DOHH2 (cell line): ENCODE measurements at regions not wholly inside any gene's neighbourhood (a gene's known extent, or its start where the extent isn't known, plus 50 kb on each side); places are given as distances from the start of the nearest gene placed in this dataset.

ENCODE experiments used
- H3F3A ChIP-seq: fragments of 200-600 bp; sonication (generic), shearing (Covaris generic); 2 replicates; pipeline ENCODE4 v1.6.0; 2016; ENCODE audit warnings: antibody characterized with exemption, mild to moderate bottlenecking; ENCODE audit not compliant: control insufficient read depth, insufficient read depth
- H3K27ac ChIP-seq: fragments of 200-600 bp; sonication (generic); 2 replicates; pipeline ENCODE4 v1.5.1; 2014; ENCODE audit warnings: low read depth, mild to moderate bottlenecking, low read length, moderate library complexity
- H3K27me3 ChIP-seq: fragments of 200-600 bp; sonication (generic); 2 replicates; pipeline ENCODE4 v1.6.1; 2014; ENCODE audit warnings: mild to moderate bottlenecking, low read length, mixed read lengths; ENCODE audit not compliant: control insufficient read depth
- H3K36me3 ChIP-seq: fragments of 200-600 bp; sonication (generic); 2 replicates; pipeline ENCODE4 v1.6.1; 2014; ENCODE audit warnings: mild to moderate bottlenecking, low read length, moderate library complexity, mixed read lengths; ENCODE audit not compliant: control insufficient read depth
- H3K4me1 ChIP-seq: fragments of 200-600 bp; sonication (generic); 2 replicates; pipeline ENCODE4 v1.6.1; 2014; ENCODE audit warnings: mild to moderate bottlenecking, low read length, mixed read lengths; ENCODE audit not compliant: control insufficient read depth
- H3K4me2 ChIP-seq: fragments of 200-600 bp; sonication (generic); 2 replicates; pipeline ENCODE4 v1.6.0; 2014; ENCODE audit warnings: mild to moderate bottlenecking, low read length, moderate library complexity
- H3K4me3 ChIP-seq: fragments of 200-600 bp; sonication (generic); 2 replicates; pipeline ENCODE4 v1.5.1; 2014; ENCODE audit warnings: mild to moderate bottlenecking, low read length, mixed read lengths
- H3K79me2 ChIP-seq: fragments of 200-600 bp; sonication (generic); 2 replicates; pipeline ENCODE4 v1.6.1; 2014; ENCODE audit warnings: mild to moderate bottlenecking, low read length, mixed read lengths; ENCODE audit not compliant: control insufficient read depth
- H3K9me2 ChIP-seq: fragments of 200-600 bp; sonication (generic); replicated peaks from 2 replicates; pipeline ENCODE4 v1.6.1; 2014; ENCODE audit warnings: mild to moderate bottlenecking, low read length, mixed read lengths; ENCODE audit not compliant: control insufficient read depth
- H3K9me3 ChIP-seq: fragments of 200-600 bp; sonication (generic); 2 replicates; pipeline ENCODE4 v1.6.1; 2014; ENCODE audit warnings: antibody characterized with exemption, low read length, mixed read lengths; ENCODE audit not compliant: control insufficient read depth, insufficient read depth
- H4K20me1 ChIP-seq: fragments of 200-600 bp; sonication (generic); 2 replicates; pipeline ENCODE4 v1.6.0; 2014; ENCODE audit warnings: low read depth, mild to moderate bottlenecking, antibody characterized with exemption, low read length, moderate library complexity; ENCODE audit not compliant: control insufficient read depth, insufficient read depth
- EZH2phosphoT487 ChIP-seq: fragments of 200-600 bp; sonication (generic); IDR thresholded peaks from 2 replicates; pipeline ENCODE4 v1.6.1; 2017; ENCODE audit warnings: borderline replicate concordance, mild to moderate bottlenecking, antibody characterized with exemption, low read length, moderate library complexity, mixed read lengths
- TF ChIP-seq, protein P1 (sequence below): fragments of 200-600 bp; sonication (generic); IDR thresholded peaks from one replicate; pipeline ENCODE4 v1.5.1; 2014; ENCODE audit warnings: antibody characterized with exemption, mild to moderate bottlenecking, low read depth, low read length; ENCODE audit not compliant: poor library complexity, severe bottlenecking

DNA sequence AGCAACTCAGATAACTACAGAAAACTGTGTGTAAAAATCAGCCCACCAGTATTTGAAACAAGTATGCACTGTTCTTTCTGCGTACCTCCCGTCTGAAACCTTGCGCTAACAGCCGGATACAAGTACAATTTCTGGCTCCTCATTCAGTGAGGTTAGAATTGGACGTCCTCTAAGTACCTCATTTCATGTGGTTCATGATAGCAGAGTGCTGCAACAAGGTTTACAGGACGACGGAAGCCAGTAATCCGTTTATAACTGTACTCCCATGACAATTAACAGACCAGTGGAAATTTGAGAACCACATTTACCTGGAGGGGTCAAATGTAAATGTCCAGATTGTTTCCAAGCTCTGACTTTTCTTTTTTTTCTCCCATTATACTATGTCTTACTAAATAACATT lies 52.9 kb upstream of the TENM3 start:
- Histone ChIP-seq H3K27me3 (no peaks in the 10 kb centered on the region), H3K36me3 (no peaks in the 10 kb centered on the region), H3K9me3 (no peaks in the 10 kb centered on the region), H3K4me2 (no peak overlapping the region), H3K9me2 (no peaks in the 10 kb centered on the region), H4K20me1 (no peaks in the 10 kb centered on the region), H3K79me2 (no peaks in the 10 kb centered on the region), H3K27ac (no peak overlapping the region), H3K4me1 (no peaks in the 10 kb centered on the region), H3K4me3 (no peak overlapping the region), H3F3A (no peaks in the 10 kb centered on the region)
- TF ChIP-seq EZH2phosphoT487: no peak
- TF ChIP-seq, protein P1, sequence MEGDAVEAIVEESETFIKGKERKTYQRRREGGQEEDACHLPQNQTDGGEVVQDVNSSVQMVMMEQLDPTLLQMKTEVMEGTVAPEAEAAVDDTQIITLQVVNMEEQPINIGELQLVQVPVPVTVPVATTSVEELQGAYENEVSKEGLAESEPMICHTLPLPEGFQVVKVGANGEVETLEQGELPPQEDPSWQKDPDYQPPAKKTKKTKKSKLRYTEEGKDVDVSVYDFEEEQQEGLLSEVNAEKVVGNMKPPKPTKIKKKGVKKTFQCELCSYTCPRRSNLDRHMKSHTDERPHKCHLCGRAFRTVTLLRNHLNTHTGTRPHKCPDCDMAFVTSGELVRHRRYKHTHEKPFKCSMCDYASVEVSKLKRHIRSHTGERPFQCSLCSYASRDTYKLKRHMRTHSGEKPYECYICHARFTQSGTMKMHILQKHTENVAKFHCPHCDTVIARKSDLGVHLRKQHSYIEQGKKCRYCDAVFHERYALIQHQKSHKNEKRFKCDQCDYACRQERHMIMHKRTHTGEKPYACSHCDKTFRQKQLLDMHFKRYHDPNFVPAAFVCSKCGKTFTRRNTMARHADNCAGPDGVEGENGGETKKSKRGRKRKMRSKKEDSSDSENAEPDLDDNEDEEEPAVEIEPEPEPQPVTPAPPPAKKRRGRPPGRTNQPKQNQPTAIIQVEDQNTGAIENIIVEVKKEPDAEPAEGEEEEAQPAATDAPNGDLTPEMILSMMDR: no peak

DNA sequence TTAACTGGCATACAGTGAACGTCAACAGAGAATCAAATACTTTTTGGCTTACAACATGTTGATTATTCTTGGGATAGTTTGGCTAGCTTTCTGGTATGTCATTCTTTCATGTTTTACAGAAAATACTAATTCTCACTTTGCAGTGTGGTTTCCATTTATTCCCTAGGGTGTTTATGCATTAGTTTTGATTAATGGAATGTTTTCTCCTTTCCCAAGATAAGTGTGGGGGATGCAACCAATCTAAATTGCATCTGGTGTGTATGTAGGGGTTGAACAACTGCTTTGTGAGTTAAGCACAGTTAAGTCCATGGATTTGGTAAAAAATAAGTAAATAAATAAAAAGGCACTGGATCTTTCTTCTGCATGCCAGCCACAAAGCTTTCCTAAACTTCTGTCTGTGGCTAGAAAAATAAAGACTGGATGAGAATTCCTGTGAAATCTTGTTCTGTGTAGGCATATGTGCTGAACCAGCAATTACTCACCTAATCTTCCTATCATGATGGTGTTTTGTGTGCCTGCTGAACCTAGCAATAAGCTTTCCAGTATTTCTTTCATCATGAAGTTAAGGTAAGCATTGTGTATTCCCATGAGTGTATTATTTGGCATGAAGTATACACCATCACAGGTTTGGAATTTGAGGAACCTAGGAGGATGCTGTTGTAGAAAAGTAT lies 50.6 kb upstream of the TENM3 start:
- Histone ChIP-seq H3K4me3 (no peak overlapping the region), H3K4me1 (no peaks in the 10 kb centered on the region), H4K20me1 (no peaks in the 10 kb centered on the region), H3K4me2 (no peak overlapping the region), H3K36me3 (no peaks in the 10 kb centered on the region), H3K27me3 (no peaks in the 10 kb centered on the region), H3K9me2 (no peaks in the 10 kb centered on the region), H3F3A (no peaks in the 10 kb centered on the region), H3K27ac (no peak overlapping the region), H3K9me3 (no peaks in the 10 kb centered on the region), H3K79me2 (no peaks in the 10 kb centered on the region)
- TF ChIP-seq, protein P1: no peak
- no peak for TF ChIP-seq EZH2phosphoT487

DNA sequence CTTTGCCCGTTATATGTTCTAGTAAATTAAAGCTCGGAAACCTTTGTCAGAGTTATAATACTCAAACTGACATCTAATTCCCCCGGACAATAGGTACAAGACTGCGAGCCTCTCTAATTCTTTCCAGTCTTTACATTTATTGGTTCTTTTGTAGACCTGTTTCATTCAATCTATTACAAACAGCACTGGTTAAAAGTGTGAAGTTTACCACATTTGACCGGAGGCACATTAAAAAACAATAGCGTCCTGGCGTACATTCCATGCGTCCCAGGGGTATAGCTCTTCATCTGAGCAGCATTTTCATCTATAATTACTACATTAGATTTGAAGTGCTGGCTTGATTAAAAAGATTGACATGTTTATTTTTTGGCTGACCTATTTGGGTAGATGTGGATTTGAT lies 49.9 kb upstream of the TENM3 start:
- H3K79me2 ChIP-seq: no peaks in the 10 kb centered on the region
- H3K4me2 ChIP-seq: no peak overlapping the region
- no peaks in the 10 kb centered on the region for H4K20me1 ChIP-seq
- H3K4me3 ChIP-seq: no peak overlapping the region
- H3K9me2 ChIP-seq: no peaks in the 10 kb centered on the region
- H3K27ac ChIP-seq: no peak overlapping the region
- TF ChIP-seq EZH2phosphoT487: no peak
- TF ChIP-seq, protein P1: no peak
- no peaks in the 10 kb centered on the region for H3K36me3 ChIP-seq
- H3K27me3 ChIP-seq: no peaks in the 10 kb centered on the region
- no peaks in the 10 kb centered on the region for H3K9me3 ChIP-seq
- no peaks in the 10 kb centered on the region for H3K4me1 ChIP-seq
- H3F3A ChIP-seq: no peaks in the 10 kb centered on the region
